ENCODE measurements at regions not wholly inside any gene's neighbourhood (a gene's known extent, or its start where the extent isn't known, plus 50 kb on each side); places are given as distances from the start of the nearest gene placed in this dataset.

- no peaks in the 10 kb centered on the region for H4K20me1 ChIP-seq (ENCODE audit: insufficient read depth, poor library complexity, severe bottlenecking)
- 59% methylated on average over 1 of the region's 1 CpG for WGBS (ENCODE audit: low lambda C conversion rate, missing lambda C conversion rate)
- H3K4me2 ChIP-seq = no peak overlapping the region
- no peaks in the 10 kb centered on the region for H3K79me2 ChIP-seq
- H2AFZ ChIP-seq = no peak overlapping the region
- no peaks in the 10 kb centered on the region for H3K36me3 ChIP-seq (replicated peaks; ENCODE audit: insufficient read depth, low read depth)
- no peaks in the 10 kb centered on the region for H3K4me1 ChIP-seq (ENCODE audit: insufficient read depth)
- no peaks in the 10 kb centered on the region for H3K9me2 ChIP-seq (replicated peaks; ENCODE audit: insufficient read depth)
- H3K9me3 ChIP-seq (ENCODE audit: low read depth) = no peaks in the 10 kb centered on the region
- no peak overlapping the region for H3K27ac ChIP-seq
- no peaks in the 10 kb centered on the region for H3K27me3 ChIP-seq
- DNase-seq (ENCODE audit: low spot score) = no peak
- no peak overlapping the region for H3K4me3 ChIP-seq
- no peak for TF ChIP-seq EZH2phosphoT487 (IDR thresholded peaks at IDR 0.05; ENCODE audit: low read depth, severe bottlenecking, unreplicated experiment)
- TF ChIP-seq CTCF (IDR thresholded peaks at IDR 0.05; ENCODE audit: poor library complexity) = no peak
- no peak for TF ChIP-seq EZH2 (IDR thresholded peaks at IDR 0.05; ENCODE audit: borderline replicate concordance)
Measured at GRCh38 chr6:67224989-67225388, 1410.1 kb upstream of the ADGRB3 start.

- Histone ChIP-seq H3K4me3 (no peak overlapping the region), H4K20me1 (ENCODE audit: insufficient read depth, poor library complexity, severe bottlenecking) (no peaks in the 10 kb centered on the region), H3K9me2 (replicated peaks; ENCODE audit: insufficient read depth) (no peaks in the 10 kb centered on the region), H3K4me2 (no peak overlapping the region), H3K27me3 (no peaks in the 10 kb centered on the region), H3K79me2 (no peaks in the 10 kb centered on the region), H3K4me1 (ENCODE audit: insufficient read depth) (no peaks in the 10 kb centered on the region), H3K36me3 (replicated peaks; ENCODE audit: insufficient read depth, low read depth) (no peaks in the 10 kb centered on the region), H3K9me3 (ENCODE audit: low read depth) (no peaks in the 10 kb centered on the region), H2AFZ (no peak overlapping the region), H3K27ac (no peak overlapping the region)
- no peak for DNase-seq (ENCODE audit: low spot score)
- TF ChIP-seq EZH2phosphoT487 (IDR thresholded peaks at IDR 0.05; ENCODE audit: low read depth, severe bottlenecking, unreplicated experiment) = no peak
- TF ChIP-seq CTCF (IDR thresholded peaks at IDR 0.05; ENCODE audit: poor library complexity) = no peak
- no peak for TF ChIP-seq EZH2 (IDR thresholded peaks at IDR 0.05; ENCODE audit: borderline replicate concordance)
- 92% methylated on average over 3 of the region's 3 CpGs for WGBS (ENCODE audit: low lambda C conversion rate, missing lambda C conversion rate)
Measured at GRCh38 chr6:67221226-67221625, 1413.9 kb upstream of the ADGRB3 start.

GRCh38 chr6:67219346-67219745, 1415.7 kb upstream of the ADGRB3 start:
- TF ChIP-seq CTCF (IDR thresholded peaks at IDR 0.05; ENCODE audit: poor library complexity) = no peak
- no peak for TF ChIP-seq EZH2 (IDR thresholded peaks at IDR 0.05; ENCODE audit: borderline replicate concordance)
- TF ChIP-seq EZH2phosphoT487 (IDR thresholded peaks at IDR 0.05; ENCODE audit: low read depth, severe bottlenecking, unreplicated experiment) = no peak
- no peak overlapping the region for H2AFZ ChIP-seq
- 90% methylated on average over 2 of the region's 2 CpGs for whole genome bisulfite sequencing (ENCODE audit: low lambda C conversion rate, missing lambda C conversion rate)
- no peak overlapping the region for H3K4me3 ChIP-seq
- H3K9me3 ChIP-seq (ENCODE audit: low read depth) = no peaks in the 10 kb centered on the region
- H3K9me2 ChIP-seq (replicated peaks; ENCODE audit: insufficient read depth) = no peaks in the 10 kb centered on the region
- DNase-seq (ENCODE audit: low spot score) = no peak
- H3K27me3 ChIP-seq = no peaks in the 10 kb centered on the region
- H3K27ac ChIP-seq = no peak overlapping the region
- no peak overlapping the region for H3K4me2 ChIP-seq
- H3K36me3 ChIP-seq (replicated peaks; ENCODE audit: insufficient read depth, low read depth) = no peaks in the 10 kb centered on the region
- H3K79me2 ChIP-seq = no peaks in the 10 kb centered on the region
- no peaks in the 10 kb centered on the region for H4K20me1 ChIP-seq (ENCODE audit: insufficient read depth, poor library complexity, severe bottlenecking)
- H3K4me1 ChIP-seq (ENCODE audit: insufficient read depth) = no peaks in the 10 kb centered on the region

GRCh38 chr6:67212584-67212983, 1422.5 kb upstream of the ADGRB3 start:
- no peaks in the 10 kb centered on the region for H3K9me2 ChIP-seq (replicated peaks; ENCODE audit: insufficient read depth)
- H3K79me2 ChIP-seq = no peaks in the 10 kb centered on the region
- no peak overlapping the region for H3K4me3 ChIP-seq
- H3K27ac ChIP-seq = no peak overlapping the region
- no peaks in the 10 kb centered on the region for H3K27me3 ChIP-seq
- H2AFZ ChIP-seq = no peak overlapping the region
- no peaks in the 10 kb centered on the region for H4K20me1 ChIP-seq (ENCODE audit: insufficient read depth, poor library complexity, severe bottlenecking)
- no peaks in the 10 kb centered on the region for H3K4me1 ChIP-seq (ENCODE audit: insufficient read depth)
- TF ChIP-seq CTCF (IDR thresholded peaks at IDR 0.05; ENCODE audit: poor library complexity) (no peak), EZH2phosphoT487 (IDR thresholded peaks at IDR 0.05; ENCODE audit: low read depth, severe bottlenecking, unreplicated experiment) (no peak), EZH2 (IDR thresholded peaks at IDR 0.05; ENCODE audit: borderline replicate concordance) (no peak)
- no peak overlapping the region for H3K4me2 ChIP-seq
- H3K9me3 ChIP-seq (ENCODE audit: low read depth) = no peaks in the 10 kb centered on the region
- DNase-seq (ENCODE audit: low spot score) = no peak
- no peaks in the 10 kb centered on the region for H3K36me3 ChIP-seq (replicated peaks; ENCODE audit: insufficient read depth, low read depth)

Data from hepatocyte (in vitro differentiated cells).